NB4 (cell line): ENCODE measurements at regions not wholly inside any gene's neighbourhood (a gene's known extent, or its start where the extent isn't known, plus 50 kb on each side); places are given as distances from the start of the nearest gene placed in this dataset.

Experiments used
- CTCF ChIP-seq: IDR thresholded peaks from one replicate; pipeline ENCODE4 v1.5.1; 2012; ENCODE audit warnings: low read depth, low read length
- MAX ChIP-seq: IDR thresholded peaks from 2 replicates; pipeline ENCODE4 v1.6.1; 2011; ENCODE audit warnings: low read depth, low read length
- POLR2A ChIP-seq: IDR thresholded peaks from 2 replicates; pipeline ENCODE4 v1.6.1; 2011; ENCODE audit warnings: mild to moderate bottlenecking; ENCODE audit not compliant: insufficient read length; ENCODE audit errors: extremely low read depth

- TF ChIP-seq POLR2A = no peak
- no peak for TF ChIP-seq CTCF
- TF ChIP-seq MAX = no peak
Measured at GRCh38 chr15:31811641-31812040, 218.7 kb upstream of the CHRNA7 start.
